ENCODE measurements at regions not wholly inside any gene's neighbourhood (a gene's known extent, or its start where the extent isn't known, plus 50 kb on each side); places are given as distances from the start of the nearest gene placed in this dataset.
A peak's percentile ranks its signal among the peaks of the same experiment; 100 is the strongest.
"Not testable (repeated sequence)": the region's sequence is repeated elsewhere in the genome, so short reads cannot be mapped to it uniquely, and the experiment has no call there.

- DNase-seq = not testable (repeated sequence)
Measured at GRCh38 chr10:46204482-46205102, 82.2 kb upstream of the ANTXRL start.

- not testable (repeated sequence) for DNase-seq
Measured at GRCh38 chr10:46210427-46210826, 76.4 kb upstream of the ANTXRL start.

GRCh38 chr10:46215426-46215825 is 71.4 kb upstream of the ANTXRL start:
- no peak for DNase-seq

- DNase-seq = no peak
Measured at GRCh38 chr10:46216003-46216634, 70.7 kb upstream of the ANTXRL start.

GRCh38 chr10:46216836-46217751 is 69.7 kb upstream of the ANTXRL start:
- DNase-seq = no peak

GRCh38 chr10:46217752-46218453 is 68.9 kb upstream of the ANTXRL start:
- DNase-seq = no peak

- DNase-seq = no peak
Measured at GRCh38 chr10:46218921-46219320, 67.9 kb upstream of the ANTXRL start.

- DNase-seq = not testable (repeated sequence)
Measured at GRCh38 chr10:46219431-46219990, 67.3 kb upstream of the ANTXRL start.

GRCh38 chr10:46220187-46220586 is 66.6 kb upstream of the ANTXRL start:
- DNase-seq = no peak

GRCh38 chr10:46220872-46221538 is 65.8 kb upstream of the ANTXRL start:
- DNase-seq = no peak

GRCh38 chr10:46222364-46222935 is 64.3 kb upstream of the ANTXRL start:
- no peak for DNase-seq

GRCh38 chr10:46223064-46223480 is 63.7 kb upstream of the ANTXRL start:
- DNase-seq = peak; percentile 48

- no peak for DNase-seq
Measured at GRCh38 chr10:46223626-46224413, 63.0 kb upstream of the ANTXRL start.

- no peak for DNase-seq
Measured at GRCh38 chr10:46224414-46224682, 62.4 kb upstream of the ANTXRL start.

- DNase-seq = no peak
Measured at GRCh38 chr10:46225597-46225996, 61.2 kb upstream of the ANTXRL start.

- peak; percentile 21 for DNase-seq
Measured at GRCh38 chr10:46226232-46226631, 60.6 kb upstream of the ANTXRL start.

- DNase-seq = peak; percentile 20
Measured at GRCh38 chr10:46226900-46227558, 59.8 kb upstream of the ANTXRL start.

- DNase-seq = no peak
Measured at GRCh38 chr10:46227571-46227935, 59.2 kb upstream of the ANTXRL start.

- peak; percentile 21 for DNase-seq
Measured at GRCh38 chr10:46227936-46228562, 58.7 kb upstream of the ANTXRL start.

- peak; percentile 80 for DNase-seq
Measured at GRCh38 chr10:46228563-46229071, 58.2 kb upstream of the ANTXRL start.

All from stimulated activated CD8-positive, alpha-beta memory T cell treated with anti-CD3 and anti-CD28 coated beads, Interleukin-4, amount 100 ng/mL, for 48 hours (primary cell).